Fibroblast of lung (primary cell): ENCODE measurements at regions not wholly inside any gene's neighbourhood (a gene's known extent, or its start where the extent isn't known, plus 50 kb on each side); places are given as distances from the start of the nearest gene placed in this dataset.

Experiments used
- DNase-seq, 2 donors: peaks; one replicate each; pipeline versions ENCODE4 v3.0.0 to v3.0.0-alpha.2; 2010; ENCODE audit warnings: low read depth in 2 of 2
- H2AFZ ChIP-seq: 2 replicates; pipeline ENCODE4 v1.5.1; 2012; ENCODE audit warnings: low read length, control low read depth, inconsistent platforms
- H3K27ac ChIP-seq: 2 replicates; pipeline ENCODE4 v1.5.1; 2011; ENCODE audit warnings: low read length, control low read depth; ENCODE audit not compliant: insufficient read depth
- H3K27me3 ChIP-seq: 2 replicates; pipeline ENCODE4 v1.5.1; 2011; ENCODE audit warnings: mild to moderate bottlenecking, low read length; ENCODE audit not compliant: control insufficient read depth, insufficient read depth
- H3K36me3 ChIP-seq: 2 replicates; pipeline ENCODE4 v1.5.1; 2011; ENCODE audit warnings: low read length; ENCODE audit not compliant: control insufficient read depth, insufficient read depth
- H3K4me1 ChIP-seq: 2 replicates; pipeline ENCODE4 v1.5.1; 2011; ENCODE audit warnings: low read length; ENCODE audit not compliant: control insufficient read depth, insufficient read depth; ENCODE audit errors: extremely low read depth
- H3K4me2 ChIP-seq: 2 replicates; pipeline ENCODE4 v1.5.1; 2011; ENCODE audit warnings: low read length, control low read depth; ENCODE audit not compliant: insufficient read depth; ENCODE audit errors: extremely low read depth
- H3K4me3 ChIP-seq, 4 experiments: fragments of 200-600 bp in 1 of 4; sonication (generic) in 1 of 4; replicated peaks in 1 of 4; 2 replicates each; pipeline ENCODE4 v1.5.1; 2011 to 2016; ENCODE audit warnings: low read length in 4 of 4, low read depth in 3 of 4, mild to moderate bottlenecking in 3 of 4, control low read depth in 2 of 4, inconsistent platforms in 1 of 4, mixed read lengths in 1 of 4; ENCODE audit not compliant: insufficient read depth in 1 of 4; ENCODE audit errors: control extremely low read depth in 1 of 4
- H3K79me2 ChIP-seq: 2 replicates; pipeline ENCODE4 v1.5.1; 2012; ENCODE audit warnings: mild to moderate bottlenecking, low read length, inconsistent platforms; ENCODE audit not compliant: control insufficient read depth, insufficient read depth
- H3K9ac ChIP-seq: 2 replicates; pipeline ENCODE4 v1.5.1; 2011; ENCODE audit warnings: mild to moderate bottlenecking, low read length, control low read depth; ENCODE audit not compliant: insufficient read depth
- H3K9me3 ChIP-seq: 2 replicates; pipeline ENCODE4 v1.5.1; 2012; ENCODE audit warnings: low read depth, low read length; ENCODE audit not compliant: control insufficient read depth, insufficient read depth
- H4K20me1 ChIP-seq: 2 replicates; pipeline ENCODE4 v1.5.1; 2011; ENCODE audit warnings: low read length; ENCODE audit not compliant: control insufficient read depth, insufficient read depth; ENCODE audit errors: extremely low read depth
- CTCF ChIP-seq, 2 donors: IDR thresholded peaks in 1 of 2; conservative IDR thresholded peaks in 1 of 2; 1 replicate in 1 of 2; 2 replicates in 1 of 2; pipeline ENCODE4 v1.5.1; 2011 to 2012; ENCODE audit warnings: low read length in 2 of 2, control low read depth in 1 of 2, inconsistent platforms in 1 of 2, low read depth in 1 of 2, mild to moderate bottlenecking in 1 of 2
- EZH2 ChIP-seq: IDR thresholded peaks from 2 replicates; pipeline ENCODE4 v1.5.1; 2012; ENCODE audit warnings: low read length, control low read depth, mild to moderate bottlenecking; ENCODE audit errors: missing control alignments

DNA sequence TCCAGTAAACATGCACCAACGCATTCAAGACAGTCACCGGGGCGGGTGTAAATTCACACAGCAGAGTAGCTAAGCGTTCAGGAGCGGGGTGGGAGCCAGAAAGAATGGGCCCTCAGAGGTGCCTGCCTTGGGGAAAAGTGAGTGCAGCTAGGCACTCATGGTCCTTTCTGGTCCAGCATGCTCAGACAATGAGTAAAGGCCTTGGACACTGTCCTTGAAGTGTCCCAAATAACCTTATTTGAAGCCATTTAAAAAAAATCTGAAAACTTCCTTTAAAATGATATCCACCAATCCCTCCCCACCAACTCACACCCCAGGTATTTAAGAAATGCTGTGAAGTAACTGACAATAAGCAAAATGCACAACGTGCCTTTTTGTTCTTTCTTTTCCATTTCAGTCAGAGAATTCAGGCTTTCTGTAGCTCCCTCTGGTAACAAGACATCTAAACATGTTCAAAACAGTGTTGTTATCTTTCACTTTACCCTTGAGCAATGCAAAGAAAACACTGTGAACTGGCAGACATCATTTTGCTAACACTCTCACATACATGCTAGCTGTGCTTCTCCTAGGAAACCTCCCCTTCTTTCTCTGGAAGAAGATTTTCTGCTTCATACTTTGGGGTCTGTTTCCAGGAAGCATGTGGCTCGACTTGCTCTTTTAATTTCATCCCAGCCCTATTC is 445.1 kb upstream of the SPRED2 start:
- Histone ChIP-seq H3K27ac (no peak overlapping the region), H3K4me3 (no peak overlapping the region), H2AFZ (no peak overlapping the region), H4K20me1 (no peaks in the 10 kb centered on the region), H3K4me2 (no peak overlapping the region), H3K27me3 (no peaks in the 10 kb centered on the region), H3K9me3 (no peaks in the 10 kb centered on the region), H3K79me2 (no peaks in the 10 kb centered on the region), H3K9ac (no peak overlapping the region), H3K36me3 (no peaks in the 10 kb centered on the region), H3K4me1 (no peaks in the 10 kb centered on the region)
- DNase-seq: peak in 1 of 2 donors; percentile 6
- no peak for TF ChIP-seq CTCF (conservative IDR thresholded peaks at IDR 0.05 in 1 of 2, IDR thresholded peaks at IDR 0.05 in 1 of 2; ENCODE audit: low read depth in 1 of 2, low read length in 2 of 2)
- TF ChIP-seq EZH2: no peak

GRCh38 chr2:65876114-65876513 is 443.7 kb upstream of the SPRED2 start:
- Histone ChIP-seq H3K4me3 (no peak overlapping the region), H2AFZ (no peak overlapping the region), H3K9me3 (no peaks in the 10 kb centered on the region), H3K79me2 (no peaks in the 10 kb centered on the region), H3K4me2 (no peak overlapping the region), H4K20me1 (no peaks in the 10 kb centered on the region), H3K9ac (no peak overlapping the region), H3K27ac (no peak overlapping the region), H3K27me3 (no peaks in the 10 kb centered on the region), H3K36me3 (no peaks in the 10 kb centered on the region), H3K4me1 (no peaks in the 10 kb centered on the region)
- TF ChIP-seq EZH2 (no peak), CTCF (conservative IDR thresholded peaks at IDR 0.05 in 1 of 2, IDR thresholded peaks at IDR 0.05 in 1 of 2; ENCODE audit: low read depth in 1 of 2, low read length in 2 of 2) (no peak)
- no peak for DNase-seq

DNA sequence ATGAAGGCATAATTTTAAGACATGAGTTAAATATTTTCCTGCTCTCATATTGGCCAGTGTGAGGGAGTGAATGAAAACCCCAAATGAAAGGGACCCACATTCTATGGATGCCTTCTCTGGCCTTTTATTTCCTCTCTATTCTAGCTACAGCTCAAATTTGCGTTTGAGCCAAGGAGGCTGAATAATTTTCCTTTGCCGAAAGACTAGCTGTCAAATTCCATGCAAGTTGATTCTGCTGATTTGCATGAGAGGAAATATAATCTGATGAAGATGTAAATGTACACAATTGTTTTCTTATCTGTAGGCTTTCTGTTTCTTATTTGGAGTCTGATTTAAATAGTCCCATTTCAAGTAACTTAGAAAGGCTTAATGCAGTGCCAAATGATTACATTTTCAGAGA is 438.4 kb upstream of the SPRED2 start:
- Histone ChIP-seq H3K27ac (no peak overlapping the region), H2AFZ (no peak overlapping the region), H3K27me3 (peaks cover 9% of the 10 kb centered on the region), H4K20me1 (no peaks in the 10 kb centered on the region), H3K9ac (no peak overlapping the region), H3K9me3 (no peaks in the 10 kb centered on the region), H3K79me2 (no peaks in the 10 kb centered on the region), H3K36me3 (no peaks in the 10 kb centered on the region), H3K4me3 (no peak overlapping the region), H3K4me2 (no peak overlapping the region), H3K4me1 (no peaks in the 10 kb centered on the region)
- TF ChIP-seq CTCF (conservative IDR thresholded peaks at IDR 0.05 in 1 of 2, IDR thresholded peaks at IDR 0.05 in 1 of 2; ENCODE audit: low read depth in 1 of 2, low read length in 2 of 2) (no peak), EZH2 (no peak)
- DNase-seq: no peak
